ENCODE measurements at regions not wholly inside any gene's neighbourhood (a gene's known extent, or its start where the extent isn't known, plus 50 kb on each side); places are given as distances from the start of the nearest gene placed in this dataset.
A peak's percentile ranks its signal among the peaks of the same experiment; 100 is the strongest.
"Not testable (repeated sequence)": the region's sequence is repeated elsewhere in the genome, so short reads cannot be mapped to it uniquely, and the experiment has no call there.

GRCh38 chr5:178063277-178063676 lies 50.1 kb upstream of the N4BP3 start:
- DNase-seq (ENCODE audit: low spot score) = no peak

- DNase-seq (ENCODE audit: low spot score) = peak; percentile 62
Observed at GRCh38 chr5:178058321-178059012, 54.9 kb upstream of the N4BP3 start.

GRCh38 chr5:178057839-178058238 lies 55.5 kb upstream of the N4BP3 start:
- no peak for DNase-seq (ENCODE audit: low spot score)

GRCh38 chr5:178056935-178057334 lies 56.4 kb upstream of the N4BP3 start:
- no peak for DNase-seq (ENCODE audit: low spot score)

GRCh38 chr5:178055536-178055935 lies 57.8 kb upstream of the N4BP3 start:
- not testable (repeated sequence) for DNase-seq (ENCODE audit: low spot score)

GRCh38 chr5:178052062-178052461 lies 56.0 kb upstream of the PROP1 start:
- DNase-seq (ENCODE audit: low spot score) = not testable (repeated sequence)

GRCh38 chr5:178050873-178051272 lies 54.8 kb upstream of the PROP1 start:
- DNase-seq (ENCODE audit: low spot score) = not testable (repeated sequence)

GRCh38 chr5:178047943-178048342 lies 51.9 kb upstream of the PROP1 start:
- not testable (repeated sequence) for DNase-seq (ENCODE audit: low spot score)

GRCh38 chr5:178046757-178047399 lies 50.8 kb upstream of the PROP1 start:
- DNase-seq (ENCODE audit: low spot score) = not testable (repeated sequence)

GRCh38 chr5:178045963-178046362 lies 49.9 kb upstream of the PROP1 start:
- not testable (repeated sequence) for DNase-seq (ENCODE audit: low spot score)
